Tibial nerve (tissue), 4 donors: ENCODE measurements at regions not wholly inside any gene's neighbourhood (a gene's known extent, or its start where the extent isn't known, plus 50 kb on each side); places are given as distances from the start of the nearest gene placed in this dataset.

ENCODE experiments used
- EP300 ChIP-seq, 2 donors: sonication (generic); formaldehyde crosslinking; IDR thresholded peaks; one replicate each; pipeline ENCODE4 v1.6.1; 2017; ENCODE audit warnings: antibody characterized with exemption in 2 of 2, mild to moderate bottlenecking in 1 of 2
- POLR2A ChIP-seq, 2 donors: fragments of 450-650 bp; IDR thresholded peaks; one replicate each; pipeline ENCODE4 v1.6.1; 2017; ENCODE audit warnings: antibody characterized with exemption in 2 of 2, mild to moderate bottlenecking in 2 of 2, moderate library complexity in 2 of 2
- TF ChIP-seq, protein P1 (sequence below), 5 experiments: fragments of 200-600 bp in 3 of 5; fragments of 450-650 bp in 2 of 5; sonication (generic) in 3 of 5; IDR thresholded peaks; one replicate each; pipeline ENCODE4 v1.5.1; 2016 to 2019; ENCODE audit warnings: antibody characterized with exemption in 5 of 5, mild to moderate bottlenecking in 3 of 5, moderate library complexity in 2 of 5

- TF ChIP-seq, protein P1, sequence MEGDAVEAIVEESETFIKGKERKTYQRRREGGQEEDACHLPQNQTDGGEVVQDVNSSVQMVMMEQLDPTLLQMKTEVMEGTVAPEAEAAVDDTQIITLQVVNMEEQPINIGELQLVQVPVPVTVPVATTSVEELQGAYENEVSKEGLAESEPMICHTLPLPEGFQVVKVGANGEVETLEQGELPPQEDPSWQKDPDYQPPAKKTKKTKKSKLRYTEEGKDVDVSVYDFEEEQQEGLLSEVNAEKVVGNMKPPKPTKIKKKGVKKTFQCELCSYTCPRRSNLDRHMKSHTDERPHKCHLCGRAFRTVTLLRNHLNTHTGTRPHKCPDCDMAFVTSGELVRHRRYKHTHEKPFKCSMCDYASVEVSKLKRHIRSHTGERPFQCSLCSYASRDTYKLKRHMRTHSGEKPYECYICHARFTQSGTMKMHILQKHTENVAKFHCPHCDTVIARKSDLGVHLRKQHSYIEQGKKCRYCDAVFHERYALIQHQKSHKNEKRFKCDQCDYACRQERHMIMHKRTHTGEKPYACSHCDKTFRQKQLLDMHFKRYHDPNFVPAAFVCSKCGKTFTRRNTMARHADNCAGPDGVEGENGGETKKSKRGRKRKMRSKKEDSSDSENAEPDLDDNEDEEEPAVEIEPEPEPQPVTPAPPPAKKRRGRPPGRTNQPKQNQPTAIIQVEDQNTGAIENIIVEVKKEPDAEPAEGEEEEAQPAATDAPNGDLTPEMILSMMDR (IDR thresholded peaks at IDR 0.05), result no peak
- TF ChIP-seq POLR2A (IDR thresholded peaks at IDR 0.05), result no peak
- TF ChIP-seq EP300 (IDR thresholded peaks at IDR 0.05), result no peak
Observed at GRCh38 chr5:108670591-108671289, 77.0 kb upstream of the FER start.
